ENCODE measurements at regions not wholly inside any gene's neighbourhood (a gene's known extent, or its start where the extent isn't known, plus 50 kb on each side); places are given as distances from the start of the nearest gene placed in this dataset.
"Not testable (repeated sequence)": the region's sequence is repeated elsewhere in the genome, so short reads cannot be mapped to it uniquely, and the experiment has no call there.

- no peak overlapping the region for H3K27ac Mint-ChIP-seq
- H3K4me3 Mint-ChIP-seq: no peak overlapping the region
- no peaks in the 10 kb centered on the region for H3K4me1 Mint-ChIP-seq (ENCODE audit: low read depth)
- H3K36me3 Mint-ChIP-seq (ENCODE audit: low read depth): no peaks in the 10 kb centered on the region
- no peaks in the 10 kb centered on the region for H3K9me3 Mint-ChIP-seq
- no peaks in the 10 kb centered on the region for H3K27me3 Mint-ChIP-seq
These were observed 614.6 kb upstream of the SPRY2 start for GRCh38 chr13:80955501-80955900.

DNA sequence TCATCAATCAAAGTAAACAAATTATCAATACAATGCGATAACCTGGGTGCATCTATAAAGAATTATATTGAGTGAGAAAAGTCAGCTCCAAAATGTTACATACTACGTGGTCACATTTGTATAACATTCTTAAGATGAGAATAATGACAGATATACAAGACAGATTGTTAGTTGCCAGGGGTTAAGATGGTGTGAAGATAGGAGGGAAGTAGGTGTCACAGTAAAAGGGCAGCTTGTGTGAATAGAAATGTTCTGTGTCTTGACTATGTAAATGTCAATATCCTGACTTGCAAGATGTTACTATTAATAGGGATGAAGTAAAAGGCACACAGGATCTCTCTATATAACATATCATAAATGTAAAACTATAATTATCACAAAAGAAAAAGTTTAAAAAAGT lies 611.2 kb upstream of the SPRY2 start:
- H3K4me3 Mint-ChIP-seq: no peak overlapping the region

GRCh38 chr13:80946008-80946802 lies 605.3 kb upstream of the SPRY2 start:
- H3K4me3 Mint-ChIP-seq: no peak overlapping the region
- no peak overlapping the region for H3K27ac Mint-ChIP-seq
- no peaks in the 10 kb centered on the region for H3K36me3 Mint-ChIP-seq (ENCODE audit: low read depth)
- H3K4me1 Mint-ChIP-seq (ENCODE audit: low read depth): no peaks in the 10 kb centered on the region
- H3K27me3 Mint-ChIP-seq: no peaks in the 10 kb centered on the region
- H3K9me3 Mint-ChIP-seq: peaks cover 2% of the 10 kb centered on the region

More for the DNA sequence above, 611.2 kb upstream of the SPRY2 start:
- Mint-ChIP-seq H3K36me3 (ENCODE audit: low read depth) (no peaks in the 10 kb centered on the region), H3K4me1 (ENCODE audit: low read depth) (no peaks in the 10 kb centered on the region), H3K27me3 (no peaks in the 10 kb centered on the region), H3K27ac (no peak overlapping the region), H3K9me3 (no peaks in the 10 kb centered on the region)

GRCh38 chr13:80945328-80945727 lies 604.4 kb upstream of the SPRY2 start:
- H3K4me1 Mint-ChIP-seq (ENCODE audit: low read depth): no peaks in the 10 kb centered on the region
- peaks cover 7% of the 10 kb centered on the region for H3K9me3 Mint-ChIP-seq
- H3K4me3 Mint-ChIP-seq: no peak overlapping the region
- H3K27me3 Mint-ChIP-seq: no peaks in the 10 kb centered on the region
- H3K36me3 Mint-ChIP-seq (ENCODE audit: low read depth): no peaks in the 10 kb centered on the region
- H3K27ac Mint-ChIP-seq: no peak overlapping the region

- no peak overlapping the region for H3K4me3 Mint-ChIP-seq
- no peaks in the 10 kb centered on the region for H3K27me3 Mint-ChIP-seq
- H3K27ac Mint-ChIP-seq: no peak overlapping the region
- H3K9me3 Mint-ChIP-seq: peaks cover 7% of the 10 kb centered on the region
- no peaks in the 10 kb centered on the region for H3K36me3 Mint-ChIP-seq (ENCODE audit: low read depth)
- no peaks in the 10 kb centered on the region for H3K4me1 Mint-ChIP-seq (ENCODE audit: low read depth)
These were observed 598.7 kb upstream of the SPRY2 start for GRCh38 chr13:80939581-80939980.

DNA sequence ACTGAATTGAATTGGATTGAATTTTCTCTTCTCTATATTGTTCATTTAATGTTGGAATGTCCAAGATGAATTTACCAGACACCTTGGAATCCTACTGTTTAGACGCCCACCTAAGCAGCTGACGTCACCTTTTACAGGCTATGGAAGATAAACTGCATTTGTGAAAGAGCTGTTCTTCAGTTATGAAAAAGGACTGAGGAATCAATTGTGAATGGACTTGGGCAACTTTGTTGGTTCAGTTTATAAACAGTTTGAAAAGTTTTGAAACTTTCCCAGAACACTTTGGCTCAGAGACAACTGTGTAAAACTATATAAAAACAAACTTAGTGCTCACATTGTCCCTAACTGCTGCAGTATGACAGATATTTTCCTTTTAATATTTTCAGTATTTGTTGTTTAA lies 590.8 kb upstream of the SPRY2 start:
- Mint-ChIP-seq H3K27ac (no peak overlapping the region), H3K9me3 (no peaks in the 10 kb centered on the region), H3K36me3 (ENCODE audit: low read depth) (no peaks in the 10 kb centered on the region), H3K27me3 (no peaks in the 10 kb centered on the region), H3K4me3 (no peak overlapping the region), H3K4me1 (ENCODE audit: low read depth) (no peaks in the 10 kb centered on the region)

GRCh38 chr13:80931118-80931517 lies 590.2 kb upstream of the SPRY2 start:
- Mint-ChIP-seq H3K27me3 (no peaks in the 10 kb centered on the region), H3K9me3 (no peaks in the 10 kb centered on the region), H3K4me1 (ENCODE audit: low read depth) (no peaks in the 10 kb centered on the region), H3K36me3 (ENCODE audit: low read depth) (no peaks in the 10 kb centered on the region), H3K4me3 (no peak overlapping the region), H3K27ac (no peak overlapping the region)

- no peaks in the 10 kb centered on the region for H3K4me1 Mint-ChIP-seq (ENCODE audit: low read depth)
- H3K36me3 Mint-ChIP-seq (ENCODE audit: low read depth): no peaks in the 10 kb centered on the region
- H3K4me3 Mint-ChIP-seq: no peak overlapping the region
- H3K27ac Mint-ChIP-seq: no peak overlapping the region
- H3K9me3 Mint-ChIP-seq: no peaks in the 10 kb centered on the region
- no peaks in the 10 kb centered on the region for H3K27me3 Mint-ChIP-seq
These were observed 587.3 kb upstream of the SPRY2 start for GRCh38 chr13:80928241-80928640.

DNA sequence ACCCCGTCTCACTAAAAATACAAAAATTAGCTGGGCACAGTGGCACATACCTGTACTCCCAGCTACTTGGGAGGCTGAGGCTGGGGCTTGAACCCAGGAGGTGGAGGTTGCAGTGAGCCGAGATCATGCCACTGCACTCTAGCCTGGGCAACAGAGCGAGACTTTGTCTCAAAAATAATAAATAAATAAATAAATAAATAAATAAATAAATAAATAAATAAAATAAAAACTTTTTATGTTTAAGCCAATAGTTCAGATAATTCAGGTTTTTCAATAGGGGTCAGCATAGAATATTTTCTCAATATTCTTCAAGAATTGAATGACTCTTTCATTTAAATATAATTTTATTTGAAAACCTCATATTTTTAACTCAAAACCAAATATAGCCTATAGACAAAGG lies 585.1 kb upstream of the SPRY2 start:
- not testable (repeated sequence) for H3K9me3 Mint-ChIP-seq; H3K27ac Mint-ChIP-seq; H3K4me1 Mint-ChIP-seq (ENCODE audit: low read depth); H3K36me3 Mint-ChIP-seq (ENCODE audit: low read depth); H3K27me3 Mint-ChIP-seq; H3K4me3 Mint-ChIP-seq

GRCh38 chr13:80924596-80924995 lies 583.7 kb upstream of the SPRY2 start:
- Mint-ChIP-seq H3K36me3 (ENCODE audit: low read depth) (no peaks in the 10 kb centered on the region), H3K4me1 (ENCODE audit: low read depth) (no peaks in the 10 kb centered on the region), H3K9me3 (no peaks in the 10 kb centered on the region), H3K4me3 (no peak overlapping the region), H3K27me3 (no peaks in the 10 kb centered on the region), H3K27ac (no peak overlapping the region)

- Mint-ChIP-seq H3K36me3 (ENCODE audit: low read depth) (no peaks in the 10 kb centered on the region), H3K27ac (no peak overlapping the region), H3K4me1 (ENCODE audit: low read depth) (no peaks in the 10 kb centered on the region), H3K27me3 (no peaks in the 10 kb centered on the region), H3K4me3 (no peak overlapping the region), H3K9me3 (no peaks in the 10 kb centered on the region)
These were observed 583.0 kb upstream of the SPRY2 start for GRCh38 chr13:80923907-80924306.

DNA sequence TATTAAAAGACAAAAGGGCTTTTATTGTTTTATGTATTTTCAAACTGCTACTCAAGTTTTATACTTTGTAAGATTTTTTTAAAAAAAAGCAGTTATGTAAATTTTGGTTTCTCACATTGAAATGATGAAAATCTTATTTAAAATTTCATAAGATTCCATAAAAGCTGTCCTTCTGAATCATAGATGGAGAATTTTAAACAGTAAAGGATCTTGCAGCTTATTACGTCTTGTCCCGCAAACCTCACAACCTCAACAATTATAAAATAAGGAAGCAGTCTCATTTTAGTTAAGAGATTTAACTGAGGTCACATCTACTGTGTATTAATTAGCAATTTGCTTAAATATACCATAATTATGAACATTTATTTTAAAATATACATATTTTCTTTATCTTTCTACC lies 581.0 kb upstream of the SPRY2 start:
- no peak overlapping the region for H3K27ac Mint-ChIP-seq
- H3K36me3 Mint-ChIP-seq (ENCODE audit: low read depth): no peaks in the 10 kb centered on the region
- no peaks in the 10 kb centered on the region for H3K9me3 Mint-ChIP-seq
- H3K4me3 Mint-ChIP-seq: no peak overlapping the region
- no peaks in the 10 kb centered on the region for H3K4me1 Mint-ChIP-seq (ENCODE audit: low read depth)
- H3K27me3 Mint-ChIP-seq: no peaks in the 10 kb centered on the region

DNA sequence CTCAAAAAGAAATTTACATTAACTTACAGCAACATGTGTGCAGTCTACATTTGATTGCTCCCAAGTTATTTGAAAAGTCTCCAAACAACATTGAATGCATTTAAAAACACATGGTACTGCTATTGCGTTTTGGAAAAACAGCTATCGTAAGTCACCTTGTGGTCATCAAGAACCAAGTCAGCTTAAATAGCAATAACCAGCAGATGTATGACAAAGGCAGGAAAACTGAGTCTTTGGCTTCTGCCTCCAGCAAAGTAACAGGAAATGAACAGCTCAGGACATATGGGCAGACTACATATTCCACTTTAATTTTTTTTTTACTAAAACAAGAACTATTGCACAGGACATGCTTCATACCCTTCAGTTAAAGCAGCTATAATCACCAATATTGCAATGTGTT lies 580.6 kb upstream of the SPRY2 start:
- H3K27me3 Mint-ChIP-seq: no peaks in the 10 kb centered on the region
- no peak overlapping the region for H3K4me3 Mint-ChIP-seq
- H3K27ac Mint-ChIP-seq: no peak overlapping the region
- H3K4me1 Mint-ChIP-seq (ENCODE audit: low read depth): no peaks in the 10 kb centered on the region
- no peaks in the 10 kb centered on the region for H3K9me3 Mint-ChIP-seq
- no peaks in the 10 kb centered on the region for H3K36me3 Mint-ChIP-seq (ENCODE audit: low read depth)

DNA sequence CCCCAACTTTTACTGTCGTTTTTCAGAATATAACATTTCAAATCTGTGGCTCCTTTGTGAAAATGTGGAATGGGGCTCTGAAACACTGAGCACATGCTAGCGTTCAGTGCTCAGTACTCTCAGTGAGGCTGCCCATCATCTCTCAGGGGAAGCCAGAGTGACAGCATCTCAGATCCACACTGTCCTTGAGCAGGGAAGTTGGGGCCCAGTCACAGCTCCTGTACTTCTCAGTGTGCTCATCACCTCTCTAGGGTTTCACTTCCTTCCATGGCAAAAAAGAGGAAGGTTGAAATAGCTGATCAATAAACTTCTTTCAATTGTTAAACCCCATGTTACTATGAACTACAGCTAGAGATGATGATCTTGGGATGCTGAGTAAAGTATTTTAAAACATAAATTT lies 565.9 kb upstream of the SPRY2 start:
- Mint-ChIP-seq H3K27me3 (no peaks in the 10 kb centered on the region), H3K9me3 (peaks cover 7% of the 10 kb centered on the region), H3K36me3 (ENCODE audit: low read depth) (no peaks in the 10 kb centered on the region), H3K27ac (no peak overlapping the region), H3K4me1 (ENCODE audit: low read depth) (no peaks in the 10 kb centered on the region), H3K4me3 (no peak overlapping the region)

GRCh38 chr13:80904386-80904785 lies 563.5 kb upstream of the SPRY2 start:
- Mint-ChIP-seq H3K36me3 (ENCODE audit: low read depth) (no peaks in the 10 kb centered on the region), H3K4me1 (ENCODE audit: low read depth) (no peaks in the 10 kb centered on the region), H3K4me3 (no peak overlapping the region), H3K27me3 (no peaks in the 10 kb centered on the region), H3K9me3 (peaks cover 5% of the 10 kb centered on the region), H3K27ac (no peak overlapping the region)

GRCh38 chr13:80903911-80904310 lies 563.0 kb upstream of the SPRY2 start:
- no peak overlapping the region for H3K27ac Mint-ChIP-seq
- H3K27me3 Mint-ChIP-seq: no peaks in the 10 kb centered on the region
- H3K36me3 Mint-ChIP-seq (ENCODE audit: low read depth): no peaks in the 10 kb centered on the region
- no peak overlapping the region for H3K4me3 Mint-ChIP-seq
- no peaks in the 10 kb centered on the region for H3K4me1 Mint-ChIP-seq (ENCODE audit: low read depth)
- H3K9me3 Mint-ChIP-seq: peaks cover 5% of the 10 kb centered on the region
